ENCODE measurements at regions not wholly inside any gene's neighbourhood (a gene's known extent, or its start where the extent isn't known, plus 50 kb on each side); places are given as distances from the start of the nearest gene placed in this dataset.

DNA sequence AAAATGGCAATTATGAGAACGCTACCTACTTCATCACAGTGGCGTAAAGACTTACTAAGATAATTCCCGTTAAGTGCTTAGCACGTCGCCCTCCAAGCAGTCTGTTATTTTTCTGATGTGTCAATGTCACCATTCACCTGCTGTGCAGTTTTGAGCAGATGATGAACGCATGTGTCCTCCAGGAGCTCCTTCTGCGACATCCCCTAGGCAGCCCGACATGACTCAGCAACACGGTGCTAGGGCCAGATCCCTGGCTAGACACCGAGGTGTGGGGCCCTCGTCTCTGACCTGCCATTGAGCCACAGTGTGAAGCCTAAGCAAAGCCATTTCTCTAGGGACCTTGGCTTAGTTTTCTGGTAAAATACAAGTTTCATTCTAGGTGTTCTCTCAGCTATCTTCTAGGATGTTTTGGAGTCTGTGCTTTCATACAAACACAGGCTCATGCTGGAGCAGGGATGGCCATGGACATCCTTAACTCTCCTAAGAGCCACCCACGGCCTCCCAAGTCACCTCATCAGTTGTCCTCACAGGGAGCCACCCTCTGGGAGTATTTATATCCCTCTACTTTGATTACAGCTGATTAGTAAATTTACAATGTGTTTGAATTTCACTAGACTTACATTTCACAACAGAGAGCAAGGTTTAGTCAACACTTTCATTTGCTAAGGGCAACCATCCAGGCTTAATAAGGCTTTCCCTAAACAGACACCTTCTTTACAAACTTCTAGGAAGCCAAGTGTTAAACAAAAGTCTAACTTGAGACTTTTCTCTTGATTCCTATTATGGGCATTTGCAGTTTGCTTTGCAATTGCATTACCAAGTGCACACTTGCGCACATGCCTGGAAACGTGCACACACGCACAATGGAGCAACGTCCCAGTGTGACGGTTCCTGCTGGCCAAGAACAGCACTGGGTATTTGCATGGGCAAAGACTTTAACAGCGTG lies 376.8 kb upstream of the ID2 start:
- no peak for TF ChIP-seq POLR2A (IDR thresholded peaks at IDR 0.05; ENCODE audit: low read depth, low read length)
- no peak for TF ChIP-seq POLR2AphosphoS5 (IDR thresholded peaks at IDR 0.05; ENCODE audit: low read depth, low read length)

All from GM12891 (cell line).